Jurkat, Clone E6-1 (cell line): ENCODE measurements at regions not wholly inside any gene's neighbourhood (a gene's known extent, or its start where the extent isn't known, plus 50 kb on each side); places are given as distances from the start of the nearest gene placed in this dataset.

ENCODE experiments used
- DNase-seq: peaks from one replicate; pipeline ENCODE4 v3.0.0-alpha.2; 2011; ENCODE audit warnings: low read depth, low spot score
- H3K4me3 ChIP-seq: 2 replicates; pipeline ENCODE4 v1.5.1; 2011; ENCODE audit warnings: mild to moderate bottlenecking, low read length, control low read depth, moderate library complexity

DNA sequence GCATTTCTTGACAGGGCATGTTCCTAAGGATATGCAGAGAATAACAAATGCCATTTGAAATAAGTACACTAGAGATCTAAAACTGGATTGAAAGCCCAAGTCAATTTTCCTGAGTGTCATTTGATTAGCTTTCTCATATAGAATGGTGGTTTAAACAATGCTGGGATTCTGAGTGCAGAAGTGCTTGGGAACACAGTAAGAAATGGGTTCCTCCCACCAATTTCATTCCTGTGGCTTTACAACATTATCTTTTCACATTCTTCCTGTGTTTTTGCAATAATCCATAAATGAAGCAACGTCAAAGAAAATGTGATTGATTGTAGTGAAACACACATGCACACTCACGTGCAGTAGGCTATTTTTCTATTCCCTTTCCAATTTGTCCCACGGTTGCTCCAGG is 1858.4 kb upstream of the PIK3C3 start:
- no peak for DNase-seq
- no peak overlapping the region for H3K4me3 ChIP-seq

DNA sequence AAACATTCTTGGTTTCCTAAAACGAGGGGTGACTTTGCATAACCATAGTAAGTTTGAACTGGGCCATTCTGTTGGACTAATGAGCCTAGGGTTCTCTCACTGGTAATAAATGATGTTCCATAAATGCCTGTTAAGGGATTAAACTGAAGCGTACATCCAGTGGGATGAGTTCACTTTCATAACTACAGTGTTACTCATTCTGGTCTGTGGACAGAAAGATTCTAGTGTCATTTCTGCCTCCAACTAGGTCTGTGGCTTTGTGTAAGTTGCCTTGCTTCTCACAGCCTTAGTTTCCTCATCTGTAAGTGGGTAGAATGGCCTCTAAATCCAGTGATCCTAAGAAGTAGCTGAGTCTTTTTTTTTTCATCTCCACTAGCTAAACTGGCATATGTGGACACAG is 1860.6 kb upstream of the PIK3C3 start:
- no peak overlapping the region for H3K4me3 ChIP-seq
- DNase-seq = no peak

DNA sequence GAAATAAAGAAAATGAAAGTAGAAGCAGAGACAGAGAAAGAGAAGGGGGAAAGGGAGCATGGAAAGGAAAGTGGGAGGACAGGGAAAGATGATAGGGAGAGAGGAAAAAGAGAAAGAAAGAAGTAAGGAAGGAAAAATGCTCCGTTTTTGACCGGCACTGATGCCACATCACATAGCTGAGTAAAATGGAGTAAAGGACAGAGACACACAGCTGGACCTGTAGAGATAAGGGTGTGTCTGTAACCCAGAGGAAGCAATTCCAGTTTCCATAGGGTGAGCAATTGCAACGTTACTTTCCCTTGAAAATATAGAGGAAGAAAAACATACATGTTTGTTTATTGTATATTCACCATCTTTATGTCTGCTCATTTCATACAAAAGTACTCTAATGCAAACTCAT is 1866.9 kb upstream of the PIK3C3 start:
- DNase-seq = no peak

DNA sequence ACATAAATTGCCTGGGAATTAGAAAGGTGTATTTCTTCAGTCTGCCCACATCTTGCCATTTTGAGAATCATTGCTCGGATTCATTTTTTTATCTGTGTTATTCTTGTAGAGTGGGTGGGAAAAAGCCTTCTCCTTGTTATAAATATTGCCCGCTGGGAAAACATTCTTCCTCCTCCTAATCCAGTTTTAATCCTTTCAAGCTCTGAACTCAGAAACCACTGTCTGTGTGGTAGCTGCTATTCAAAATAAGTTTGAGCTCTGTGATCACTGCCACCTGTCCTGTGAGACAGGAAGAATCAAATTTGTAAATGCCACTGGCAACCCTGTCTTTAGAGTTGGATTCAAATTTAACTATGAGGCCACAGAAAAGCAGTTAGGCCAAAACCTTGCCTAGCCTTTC is 1875.2 kb upstream of the PIK3C3 start:
- no peak for DNase-seq
- H3K4me3 ChIP-seq = no peak overlapping the region

More for the DNA sequence above, 1866.9 kb upstream of the PIK3C3 start:
- no peak overlapping the region for H3K4me3 ChIP-seq

DNA sequence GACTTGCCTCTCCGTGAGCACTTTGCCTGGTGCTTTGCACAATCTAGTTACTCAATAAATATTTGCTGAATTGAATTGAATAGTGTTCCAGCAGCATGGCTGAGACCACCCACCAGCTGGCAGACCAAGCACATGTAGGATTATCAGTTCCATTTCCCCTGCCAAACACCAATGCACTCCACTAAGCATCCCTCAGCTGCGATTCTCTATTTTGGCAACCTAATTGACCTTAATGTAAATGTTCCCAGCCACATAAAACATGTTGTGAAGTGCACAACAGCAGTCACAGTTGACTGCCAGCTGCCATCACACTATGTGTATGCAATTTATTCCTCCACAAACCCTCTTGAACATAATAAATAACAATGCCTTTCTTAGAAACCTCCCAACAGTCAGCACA is 1879.4 kb upstream of the PIK3C3 start:
- DNase-seq = no peak
- no peak overlapping the region for H3K4me3 ChIP-seq

GRCh38 chr18:40072761-40073160 is 1882.3 kb upstream of the PIK3C3 start:
- no peak overlapping the region for H3K4me3 ChIP-seq
- DNase-seq = no peak

DNA sequence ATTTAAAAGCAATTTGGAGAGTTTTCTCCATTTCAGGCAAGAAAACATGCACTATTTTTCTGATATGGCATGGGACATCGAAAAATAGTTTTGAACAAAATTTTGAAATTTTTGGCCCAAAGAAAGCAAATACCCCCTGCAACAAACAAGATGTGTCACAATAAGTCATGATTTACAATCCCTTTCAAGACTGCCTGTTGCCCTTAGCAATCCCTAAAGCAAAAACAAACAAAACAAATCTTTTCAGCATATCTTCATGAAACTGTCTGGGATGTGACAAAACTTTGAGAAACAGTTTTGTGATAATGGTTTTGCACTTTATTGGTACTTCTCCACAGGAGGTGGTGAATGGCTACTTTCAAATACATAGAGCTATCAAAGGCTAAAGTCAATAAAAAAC is 1888.7 kb upstream of the PIK3C3 start:
- no peak for DNase-seq
- no peak overlapping the region for H3K4me3 ChIP-seq

- no peak overlapping the region for H3K4me3 ChIP-seq
- DNase-seq = no peak
Observed at GRCh38 chr18:40063488-40063887, 1891.5 kb upstream of the PIK3C3 start.

GRCh38 chr18:40061086-40061485 is 1893.9 kb upstream of the PIK3C3 start:
- no peak overlapping the region for H3K4me3 ChIP-seq
- no peak for DNase-seq

GRCh38 chr18:40060562-40060961 is 1894.5 kb upstream of the PIK3C3 start:
- no peak for DNase-seq

GRCh38 chr18:40058811-40059570 is 1896.0 kb upstream of the PIK3C3 start:
- DNase-seq = no peak
- H3K4me3 ChIP-seq = no peak overlapping the region

More at GRCh38 chr18:40060562-40060961, 1894.5 kb upstream of the PIK3C3 start:
- H3K4me3 ChIP-seq = no peak overlapping the region

- H3K4me3 ChIP-seq = no peak overlapping the region
- DNase-seq = no peak
Observed at GRCh38 chr18:40056079-40056692, 1898.8 kb upstream of the PIK3C3 start.

DNA sequence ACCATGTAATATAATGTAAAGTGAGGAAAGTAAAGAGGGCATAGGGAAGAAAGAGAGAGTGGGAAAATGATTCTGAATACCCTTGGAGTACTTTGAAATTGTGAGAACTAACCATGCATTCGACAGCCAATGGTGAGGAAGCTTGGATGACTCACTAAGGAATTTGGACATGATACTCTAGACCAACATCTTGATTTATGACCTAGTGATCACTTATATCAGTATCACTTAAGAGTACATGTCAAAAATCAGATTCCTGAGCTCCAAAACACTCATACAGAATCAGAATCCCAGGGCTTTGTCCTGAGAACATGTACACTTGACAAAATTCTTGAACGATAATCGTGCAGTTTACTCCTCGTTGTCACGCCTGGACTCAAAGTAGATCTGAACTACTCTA is 1899.8 kb upstream of the PIK3C3 start:
- H3K4me3 ChIP-seq = no peak overlapping the region
- no peak for DNase-seq

GRCh38 chr18:40049716-40050115 is 1905.3 kb upstream of the PIK3C3 start:
- no peak for DNase-seq
- H3K4me3 ChIP-seq = no peak overlapping the region

DNA sequence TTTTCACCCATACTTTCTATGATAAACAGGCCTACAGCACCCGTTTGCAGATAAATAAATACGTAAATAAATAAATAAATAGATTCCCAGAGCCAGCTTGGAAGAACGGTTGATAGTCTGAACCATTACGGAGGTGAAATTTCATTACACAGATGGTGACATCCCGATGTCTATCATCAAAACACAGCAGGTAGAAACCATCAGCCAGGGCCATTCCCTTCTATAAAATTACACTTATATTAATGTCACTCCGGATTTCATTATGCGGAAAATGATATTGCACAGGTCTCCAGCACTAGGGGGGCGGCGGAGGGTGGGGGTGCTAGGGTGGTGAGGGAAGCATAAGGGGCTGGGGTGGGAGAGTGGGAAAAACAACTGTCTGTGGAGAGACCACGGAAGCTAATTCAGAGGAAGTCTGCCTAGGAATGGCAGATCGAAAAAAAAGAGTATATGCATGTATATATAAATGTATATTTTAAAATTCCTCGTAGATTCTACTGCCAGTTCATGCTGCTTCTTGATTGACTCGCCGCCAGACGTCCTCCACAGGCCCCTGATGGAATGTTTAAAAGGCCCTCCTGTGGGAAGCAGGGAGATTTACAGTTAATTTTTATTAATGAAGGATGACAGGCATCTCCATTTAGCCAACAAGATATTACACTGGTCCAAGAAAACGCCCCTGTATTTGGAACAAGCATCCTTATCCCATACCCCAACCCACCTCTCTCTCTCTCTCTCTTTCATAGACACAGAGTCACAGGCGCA is 1906.0 kb upstream of the PIK3C3 start:
- DNase-seq = no peak
- H3K4me3 ChIP-seq = no peak overlapping the region

GRCh38 chr18:40048253-40048652 is 1906.8 kb upstream of the PIK3C3 start:
- no peak for DNase-seq
- H3K4me3 ChIP-seq = no peak overlapping the region

DNA sequence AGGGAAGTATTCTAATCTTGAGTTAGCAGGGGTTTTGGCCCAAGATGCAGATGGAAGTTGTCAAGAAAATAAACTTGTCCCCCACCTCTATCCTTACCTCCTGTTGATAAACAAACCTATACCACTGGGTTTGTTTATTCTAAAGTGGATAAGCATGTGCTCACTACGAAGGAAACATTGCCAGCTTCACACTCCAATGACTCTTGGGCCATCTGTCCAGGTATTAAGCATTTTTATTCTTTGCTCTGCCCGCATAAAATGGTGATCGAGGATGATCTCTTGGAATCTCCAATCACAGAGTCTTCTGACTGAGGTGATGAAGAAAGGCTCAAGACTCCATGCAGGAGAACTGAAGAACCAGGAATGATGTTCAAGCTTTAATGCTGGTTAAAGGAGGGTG is 1908.4 kb upstream of the PIK3C3 start:
- no peak for DNase-seq

GRCh38 chr18:40041951-40042350 is 1913.1 kb upstream of the PIK3C3 start:
- no peak for DNase-seq
- no peak overlapping the region for H3K4me3 ChIP-seq

More for the DNA sequence above, 1908.4 kb upstream of the PIK3C3 start:
- H3K4me3 ChIP-seq = no peak overlapping the region

GRCh38 chr18:40040574-40040973 is 1914.5 kb upstream of the PIK3C3 start:
- H3K4me3 ChIP-seq = no peak overlapping the region
- DNase-seq = no peak

DNA sequence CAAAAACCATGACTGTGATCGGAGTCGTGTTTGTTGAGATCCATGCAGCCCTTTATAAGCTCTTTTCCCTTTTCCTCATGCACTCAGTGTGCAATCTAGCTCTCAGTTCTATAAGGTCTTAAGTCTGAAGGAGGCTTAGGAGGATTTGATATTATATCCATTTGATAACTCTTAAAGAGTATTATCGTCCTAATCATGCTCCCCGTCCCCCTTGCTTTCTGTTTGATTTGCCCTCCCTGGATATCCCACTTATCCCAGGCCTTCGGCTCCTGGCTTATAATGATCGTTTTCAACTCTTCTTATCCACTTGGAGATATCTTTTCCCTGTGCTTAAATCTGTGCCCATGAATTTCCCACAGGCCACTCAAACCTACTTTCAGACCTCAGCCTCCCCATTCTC is 1917.7 kb upstream of the PIK3C3 start:
- DNase-seq = no peak
- H3K4me3 ChIP-seq = no peak overlapping the region
